HFFc6 (cell line): ENCODE measurements at regions not wholly inside any gene's neighbourhood (a gene's known extent, or its start where the extent isn't known, plus 50 kb on each side); places are given as distances from the start of the nearest gene placed in this dataset.
A peak's percentile ranks its signal among the peaks of the same experiment; 100 is the strongest.

Source experiments
- DNase-seq: peaks from one replicate; pipeline ENCODE4 v3.0.0-alpha.2; 2018
- H3K27ac Mint-ChIP-seq: 2 replicates; pipeline ENCODE4 v1.8.0; 2020; ENCODE audit warnings: mild to moderate bottlenecking, mixed read lengths
- H3K27me3 Mint-ChIP-seq: 2 replicates; pipeline ENCODE4 v1.8.0; 2021; ENCODE audit warnings: mild to moderate bottlenecking, moderate library complexity, mixed read lengths; ENCODE audit not compliant: insufficient read depth
- H3K36me3 Mint-ChIP-seq: 2 replicates; pipeline ENCODE4 v1.8.0; 2021; ENCODE audit warnings: low read depth, mixed read lengths
- H3K4me1 Mint-ChIP-seq: 2 replicates; pipeline ENCODE4 v1.8.0; 2020; ENCODE audit warnings: low read depth, mixed read lengths
- H3K4me3 Mint-ChIP-seq: 2 replicates; pipeline ENCODE4 v1.8.0; 2020; ENCODE audit warnings: mild to moderate bottlenecking, moderate library complexity, mixed read lengths
- H3K9me3 Mint-ChIP-seq: 2 replicates; pipeline ENCODE4 v1.8.0; 2020; ENCODE audit warnings: mild to moderate bottlenecking, mixed read lengths
- TF ChIP-seq, protein P1 (sequence below): fragments of 200-600 bp; sonication (generic); IDR thresholded peaks from 2 replicates; pipeline ENCODE4 v1.5.0; 2021; ENCODE audit warnings: antibody characterized with exemption, mild to moderate bottlenecking

DNA sequence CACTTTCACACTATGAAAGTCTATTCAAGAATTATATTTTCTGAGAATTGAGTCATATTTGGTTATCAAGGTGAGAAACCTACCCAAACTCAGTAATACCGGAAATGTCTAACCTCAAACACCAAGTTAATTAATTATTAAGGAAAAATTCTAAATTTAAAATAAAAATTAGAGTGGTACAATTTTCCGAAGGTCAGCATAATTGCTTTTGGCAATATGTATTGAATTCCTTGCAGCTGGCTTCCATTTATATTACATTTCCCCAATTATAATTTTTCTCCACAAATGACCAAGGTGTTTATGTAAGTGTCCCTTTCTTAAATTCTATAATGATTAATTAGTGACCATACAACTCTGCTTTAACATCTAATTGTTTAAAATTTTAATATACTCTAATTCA, 316.0 kb upstream of the IRAK1BP1 start:
- Mint-ChIP-seq H3K27me3 (no peaks in the 10 kb centered on the region; the same call in 1 of the 2 replicates), H3K4me1 (no peaks in the 10 kb centered on the region; the same call in 1 of the 2 replicates)

DNA sequence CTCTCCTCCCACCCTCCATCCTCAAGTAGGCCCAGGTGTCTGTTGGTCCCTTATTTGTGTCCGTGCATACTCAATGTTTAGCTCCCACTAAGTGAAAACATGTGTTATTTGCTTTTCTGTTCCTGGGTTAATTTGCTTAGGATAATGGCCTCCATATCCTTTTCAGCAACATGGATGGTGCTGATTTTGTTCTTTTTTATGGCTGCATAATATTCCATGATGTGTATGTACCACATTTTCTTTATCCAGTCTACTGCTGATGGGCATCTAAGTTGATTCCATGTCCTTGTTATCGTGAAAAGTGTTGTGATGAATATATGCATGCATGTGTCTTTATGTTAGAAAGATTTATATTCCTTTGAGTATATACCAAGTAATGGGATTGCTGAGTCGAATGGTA, 314.9 kb upstream of the IRAK1BP1 start:
- Mint-ChIP-seq H3K27me3 (no peaks in the 10 kb centered on the region), H3K4me1 (no peaks in the 10 kb centered on the region; the same call in 1 of the 2 replicates), H3K4me3 (no peak overlapping the region), H3K9me3 (peaks cover 30% of the 10 kb centered on the region), H3K36me3 (peaks cover 10% of the 10 kb centered on the region), H3K27ac (no peak overlapping the region)
- DNase-seq = no peak
- TF ChIP-seq, protein P1, sequence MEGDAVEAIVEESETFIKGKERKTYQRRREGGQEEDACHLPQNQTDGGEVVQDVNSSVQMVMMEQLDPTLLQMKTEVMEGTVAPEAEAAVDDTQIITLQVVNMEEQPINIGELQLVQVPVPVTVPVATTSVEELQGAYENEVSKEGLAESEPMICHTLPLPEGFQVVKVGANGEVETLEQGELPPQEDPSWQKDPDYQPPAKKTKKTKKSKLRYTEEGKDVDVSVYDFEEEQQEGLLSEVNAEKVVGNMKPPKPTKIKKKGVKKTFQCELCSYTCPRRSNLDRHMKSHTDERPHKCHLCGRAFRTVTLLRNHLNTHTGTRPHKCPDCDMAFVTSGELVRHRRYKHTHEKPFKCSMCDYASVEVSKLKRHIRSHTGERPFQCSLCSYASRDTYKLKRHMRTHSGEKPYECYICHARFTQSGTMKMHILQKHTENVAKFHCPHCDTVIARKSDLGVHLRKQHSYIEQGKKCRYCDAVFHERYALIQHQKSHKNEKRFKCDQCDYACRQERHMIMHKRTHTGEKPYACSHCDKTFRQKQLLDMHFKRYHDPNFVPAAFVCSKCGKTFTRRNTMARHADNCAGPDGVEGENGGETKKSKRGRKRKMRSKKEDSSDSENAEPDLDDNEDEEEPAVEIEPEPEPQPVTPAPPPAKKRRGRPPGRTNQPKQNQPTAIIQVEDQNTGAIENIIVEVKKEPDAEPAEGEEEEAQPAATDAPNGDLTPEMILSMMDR = peak; percentile 2; the same call in 1 of the 2 replicates

More for the DNA sequence above, 316.0 kb upstream of the IRAK1BP1 start:
- peaks cover 21% of the 10 kb centered on the region for H3K9me3 Mint-ChIP-seq
- H3K27ac Mint-ChIP-seq = no peak overlapping the region
- H3K4me3 Mint-ChIP-seq = no peak overlapping the region
- peaks cover under 1% of the 10 kb centered on the region for H3K36me3 Mint-ChIP-seq
- no peak for DNase-seq
- TF ChIP-seq, protein P1 = no peak

DNA sequence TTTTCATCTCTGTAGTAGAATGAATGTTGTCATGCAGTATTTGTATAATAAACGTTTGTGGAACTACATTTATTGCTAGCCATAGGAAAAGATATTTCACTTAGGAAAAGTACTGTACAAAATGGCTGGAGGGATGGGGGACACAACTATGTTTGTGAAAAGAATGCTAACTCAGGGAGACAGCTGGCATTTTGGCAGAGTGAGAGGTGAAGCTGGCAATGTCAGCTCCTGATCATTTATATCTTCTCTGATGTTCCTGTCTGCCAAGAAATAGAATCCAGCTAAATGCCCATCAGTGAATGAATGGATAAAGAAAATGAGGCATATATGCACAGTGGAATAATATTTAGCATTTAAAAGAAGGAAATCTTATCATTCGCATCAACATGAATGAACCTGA, 313.0 kb upstream of the IRAK1BP1 start:
- no peaks in the 10 kb centered on the region for H3K4me1 Mint-ChIP-seq

DNA sequence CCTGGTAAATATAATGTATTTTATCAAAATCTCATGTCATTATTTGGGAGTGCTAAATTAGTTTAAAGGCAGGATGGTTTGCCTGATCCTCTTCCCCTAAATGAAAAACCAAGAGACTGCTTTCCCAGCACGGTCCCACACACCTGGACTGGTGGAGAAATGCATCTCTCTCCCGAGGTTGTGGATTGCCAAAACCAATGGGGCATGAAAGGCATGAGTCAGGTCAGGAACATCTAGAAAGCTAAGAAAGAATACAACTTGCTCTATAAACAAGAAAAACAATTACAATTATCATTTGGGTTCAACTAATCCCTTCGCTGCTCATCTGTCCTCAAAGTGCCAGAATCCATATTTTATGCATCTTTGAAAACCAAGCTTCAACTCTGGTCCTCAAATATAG, 308.3 kb upstream of the IRAK1BP1 start:
- Mint-ChIP-seq H3K27ac (no peak overlapping the region), H3K9me3 (peaks cover 22% of the 10 kb centered on the region), H3K4me1 (peaks cover 18% of the 10 kb centered on the region), H3K36me3 (peaks cover 16% of the 10 kb centered on the region), H3K27me3 (peaks cover 2% of the 10 kb centered on the region; the same call in 1 of the 2 replicates), H3K4me3 (no peak overlapping the region)
- TF ChIP-seq, protein P1 = no peak
- no peak for DNase-seq

More for the DNA sequence above, 313.0 kb upstream of the IRAK1BP1 start:
- DNase-seq = no peak
- Mint-ChIP-seq H3K27me3 (no peaks in the 10 kb centered on the region), H3K9me3 (peaks cover 30% of the 10 kb centered on the region), H3K4me3 (no peak overlapping the region), H3K27ac (no peak overlapping the region), H3K36me3 (peaks cover 16% of the 10 kb centered on the region)
- TF ChIP-seq, protein P1 = no peak

DNA sequence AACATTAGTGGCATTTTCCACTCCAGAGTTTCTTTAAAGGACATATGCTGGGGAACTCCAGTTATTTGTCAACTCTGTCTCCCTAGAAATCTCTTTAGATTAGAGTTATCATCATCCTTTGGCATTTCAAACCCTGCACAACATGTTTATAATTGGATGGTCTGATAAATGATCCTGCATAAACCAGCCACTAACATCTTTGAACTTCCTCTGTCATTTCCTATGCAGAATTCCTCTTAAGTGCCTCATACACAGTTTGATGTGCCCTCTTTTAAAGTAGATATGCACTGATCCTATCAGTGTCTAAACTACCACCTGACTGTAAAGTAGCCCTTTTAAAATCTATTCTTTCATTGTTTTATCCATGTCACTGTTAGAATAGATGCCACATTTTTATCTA, 306.3 kb upstream of the IRAK1BP1 start:
- peak; percentile 10 for DNase-seq

More for the DNA sequence above, 306.3 kb upstream of the IRAK1BP1 start:
- peak overlapping the region; percentile 17; the same call in 1 of the 2 replicates for H3K27ac Mint-ChIP-seq
- TF ChIP-seq, protein P1 = no peak
- H3K4me3 Mint-ChIP-seq = no peak overlapping the region
- H3K4me1 Mint-ChIP-seq = peaks cover 21% of the 10 kb centered on the region
- peaks cover 2% of the 10 kb centered on the region; the same call in 1 of the 2 replicates for H3K27me3 Mint-ChIP-seq
- H3K9me3 Mint-ChIP-seq = peaks cover 12% of the 10 kb centered on the region
- peaks cover 16% of the 10 kb centered on the region for H3K36me3 Mint-ChIP-seq
